WTC11 (cell line): ENCODE measurements at regions not wholly inside any gene's neighbourhood (a gene's known extent, or its start where the extent isn't known, plus 50 kb on each side); places are given as distances from the start of the nearest gene placed in this dataset.

Experiments
- ESRRA ChIP-seq: sonication (generic); formaldehyde crosslinking; IDR thresholded peaks from 2 replicates; pipeline ENCODE4 v1.8.1; 2022; ENCODE audit warnings: mild to moderate bottlenecking, missing genetic modification reagents, borderline replicate concordance
- JUN ChIP-seq: sonication (generic); formaldehyde crosslinking; IDR thresholded peaks from 2 replicates; pipeline ENCODE4 v1.8.0; 2023; ENCODE audit warnings: mild to moderate bottlenecking, missing genetic modification reagents
- KAT7 ChIP-seq: sonication (generic); formaldehyde crosslinking; IDR thresholded peaks from 2 replicates; pipeline ENCODE4 v1.8.1; 2023; ENCODE audit warnings: missing genetic modification reagents, mild to moderate bottlenecking, borderline replicate concordance
- ZNF138 ChIP-seq: sonication (generic); formaldehyde crosslinking; conservative IDR thresholded peaks from 2 replicates; pipeline ENCODE4 v1.8.1; 2022; ENCODE audit warnings: mild to moderate bottlenecking, moderate library complexity, missing genetic modification reagents
- ZNF232 ChIP-seq: sonication (generic); formaldehyde crosslinking; IDR thresholded peaks from 2 replicates; pipeline ENCODE4 v1.8.0; 2022; ENCODE audit warnings: mild to moderate bottlenecking, missing genetic modification reagents
- ZNF423 ChIP-seq: fragments of 250-450 bp; sonication (Bioruptor Pico); IDR thresholded peaks from 2 replicates; pipeline ENCODE4 v2.1.2; 2022; ENCODE audit warnings: mild to moderate bottlenecking, moderate library complexity
- TF ChIP-seq, protein P1 (sequence below): fragments of 200-600 bp; IDR thresholded peaks from 2 replicates; pipeline ENCODE4 v1.8.0; 2022; ENCODE audit warnings: antibody characterized with exemption
- TF ChIP-seq, protein P2 (sequence below): fragments of 250-450 bp; sonication (Bioruptor Pico); IDR thresholded peaks from 2 replicates; pipeline ENCODE4 v1.8.0; 2021; ENCODE audit warnings: mild to moderate bottlenecking
- TF ChIP-seq, protein P3 (sequence below): sonication (generic); formaldehyde crosslinking; IDR thresholded peaks from 2 replicates; pipeline ENCODE4 v1.8.1; 2023; ENCODE audit warnings: mild to moderate bottlenecking, missing genetic modification reagents, moderate library complexity
- TF ChIP-seq, protein P4 (sequence below): sonication (generic); formaldehyde crosslinking; conservative IDR thresholded peaks from 2 replicates; pipeline ENCODE4 v1.8.1; 2022; ENCODE audit warnings: mild to moderate bottlenecking, missing genetic modification reagents
- TF ChIP-seq, protein P5 (sequence below): sonication (generic); formaldehyde crosslinking; IDR thresholded peaks from 2 replicates; pipeline ENCODE4 v1.8.0; 2022; ENCODE audit warnings: mild to moderate bottlenecking, missing genetic modification reagents

DNA sequence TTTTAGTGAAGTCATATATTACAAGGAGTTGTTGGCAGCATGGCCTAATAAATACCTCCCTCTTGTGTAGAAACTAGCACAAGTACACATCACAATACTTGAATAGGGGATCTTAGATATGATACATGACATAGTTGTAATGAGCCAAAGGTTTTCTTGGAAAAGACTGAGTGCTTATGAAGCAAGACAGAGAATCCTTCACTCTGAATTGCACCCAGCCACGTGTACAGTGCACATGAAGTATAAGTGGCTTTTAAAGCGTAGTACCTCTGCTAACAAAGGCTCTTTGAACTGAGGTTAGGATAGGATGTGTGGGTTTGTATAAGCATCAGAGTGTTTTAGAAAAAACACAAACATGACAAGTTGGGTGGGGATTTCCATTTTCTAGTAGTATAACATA is 145.5 kb upstream of the STMND1 start:
- TF ChIP-seq, protein P1, sequence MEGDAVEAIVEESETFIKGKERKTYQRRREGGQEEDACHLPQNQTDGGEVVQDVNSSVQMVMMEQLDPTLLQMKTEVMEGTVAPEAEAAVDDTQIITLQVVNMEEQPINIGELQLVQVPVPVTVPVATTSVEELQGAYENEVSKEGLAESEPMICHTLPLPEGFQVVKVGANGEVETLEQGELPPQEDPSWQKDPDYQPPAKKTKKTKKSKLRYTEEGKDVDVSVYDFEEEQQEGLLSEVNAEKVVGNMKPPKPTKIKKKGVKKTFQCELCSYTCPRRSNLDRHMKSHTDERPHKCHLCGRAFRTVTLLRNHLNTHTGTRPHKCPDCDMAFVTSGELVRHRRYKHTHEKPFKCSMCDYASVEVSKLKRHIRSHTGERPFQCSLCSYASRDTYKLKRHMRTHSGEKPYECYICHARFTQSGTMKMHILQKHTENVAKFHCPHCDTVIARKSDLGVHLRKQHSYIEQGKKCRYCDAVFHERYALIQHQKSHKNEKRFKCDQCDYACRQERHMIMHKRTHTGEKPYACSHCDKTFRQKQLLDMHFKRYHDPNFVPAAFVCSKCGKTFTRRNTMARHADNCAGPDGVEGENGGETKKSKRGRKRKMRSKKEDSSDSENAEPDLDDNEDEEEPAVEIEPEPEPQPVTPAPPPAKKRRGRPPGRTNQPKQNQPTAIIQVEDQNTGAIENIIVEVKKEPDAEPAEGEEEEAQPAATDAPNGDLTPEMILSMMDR = no peak
- TF ChIP-seq, protein P2, sequence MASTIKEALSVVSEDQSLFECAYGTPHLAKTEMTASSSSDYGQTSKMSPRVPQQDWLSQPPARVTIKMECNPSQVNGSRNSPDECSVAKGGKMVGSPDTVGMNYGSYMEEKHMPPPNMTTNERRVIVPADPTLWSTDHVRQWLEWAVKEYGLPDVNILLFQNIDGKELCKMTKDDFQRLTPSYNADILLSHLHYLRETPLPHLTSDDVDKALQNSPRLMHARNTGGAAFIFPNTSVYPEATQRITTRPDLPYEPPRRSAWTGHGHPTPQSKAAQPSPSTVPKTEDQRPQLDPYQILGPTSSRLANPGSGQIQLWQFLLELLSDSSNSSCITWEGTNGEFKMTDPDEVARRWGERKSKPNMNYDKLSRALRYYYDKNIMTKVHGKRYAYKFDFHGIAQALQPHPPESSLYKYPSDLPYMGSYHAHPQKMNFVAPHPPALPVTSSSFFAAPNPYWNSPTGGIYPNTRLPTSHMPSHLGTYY (CRISPR knock-in tag) = no peak
- TF ChIP-seq, protein P3, sequence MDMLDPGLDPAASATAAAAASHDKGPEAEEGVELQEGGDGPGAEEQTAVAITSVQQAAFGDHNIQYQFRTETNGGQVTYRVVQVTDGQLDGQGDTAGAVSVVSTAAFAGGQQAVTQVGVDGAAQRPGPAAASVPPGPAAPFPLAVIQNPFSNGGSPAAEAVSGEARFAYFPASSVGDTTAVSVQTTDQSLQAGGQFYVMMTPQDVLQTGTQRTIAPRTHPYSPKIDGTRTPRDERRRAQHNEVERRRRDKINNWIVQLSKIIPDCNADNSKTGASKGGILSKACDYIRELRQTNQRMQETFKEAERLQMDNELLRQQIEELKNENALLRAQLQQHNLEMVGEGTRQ = no peak
- TF ChIP-seq ZNF138 (CRISPR knock-in tag) (no peak), JUN (CRISPR knock-in tag) (no peak), KAT7 (no peak), ESRRA (no peak), ZNF423 (CRISPR knock-in tag) (no peak), ZNF232 (CRISPR knock-in tag) (no peak)
- TF ChIP-seq, protein P4, sequence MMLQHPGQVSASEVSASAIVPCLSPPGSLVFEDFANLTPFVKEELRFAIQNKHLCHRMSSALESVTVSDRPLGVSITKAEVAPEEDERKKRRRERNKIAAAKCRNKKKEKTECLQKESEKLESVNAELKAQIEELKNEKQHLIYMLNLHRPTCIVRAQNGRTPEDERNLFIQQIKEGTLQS (CRISPR knock-in tag) = no peak
- TF ChIP-seq, protein P5, sequence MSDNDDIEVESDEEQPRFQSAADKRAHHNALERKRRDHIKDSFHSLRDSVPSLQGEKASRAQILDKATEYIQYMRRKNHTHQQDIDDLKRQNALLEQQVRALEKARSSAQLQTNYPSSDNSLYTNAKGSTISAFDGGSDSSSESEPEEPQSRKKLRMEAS (CRISPR knock-in tag) = no peak
